Endothelial cell of umbilical vein (primary cell): ENCODE measurements at regions not wholly inside any gene's neighbourhood (a gene's known extent, or its start where the extent isn't known, plus 50 kb on each side); places are given as distances from the start of the nearest gene placed in this dataset.

Experiments used
- BruUV-seq: library from RNA; stranded (reverse); fragments of 400-500 nt; replicated peaks from 2 replicates; lab custom pipeline; 2021; lab: Mats Ljungman, UMichigan
- CTCF ChIA-PET: fragments of 300-600, 350-600 bp; sonication (Branson Sonifier 250); formaldehyde crosslinking; loops from one replicate; lab custom pipeline; 2021; ENCODE audit warnings: antibody characterized with exemption, inconsistent platforms; lab: Charles Lee
- POLR2A ChIA-PET: fragments of 300-600, 350-600 bp; sonication (Branson Sonifier 250); formaldehyde crosslinking; loops from one replicate; lab custom pipeline; 2021; ENCODE audit warnings: antibody characterized with exemption, inconsistent platforms; lab: Charles Lee
- DNase-seq: peaks from one replicate; pipeline ENCODE4 v3.0.0-alpha.2; 2011; ENCODE audit warnings: low read depth, low spot score
- FAIRE-seq: peaks from 2 replicates; lab custom pipeline; 2011; peaks lifted over from hg19 to GRCh38; lab: Jason Lieb, UNC
- H2AFZ ChIP-seq: 2 replicates; pipeline ENCODE4 v1.6.0; 2012; ENCODE audit warnings: low read depth, low read length, control low read depth, inconsistent platforms
- H3K27ac ChIP-seq: 2 replicates; pipeline ENCODE4 v1.5.1; 2011; ENCODE audit warnings: low read depth, mild to moderate bottlenecking, control low read depth, low read length, moderate library complexity; ENCODE audit not compliant: insufficient read depth
- H3K27me3 ChIP-seq, 2 experiments: 2 replicates each; pipeline versions ENCODE4 v1.6.0 to v1.6.1; 2011; ENCODE audit warnings: low read length in 2 of 2, mixed read lengths in 1 of 2; ENCODE audit not compliant: control insufficient read depth in 2 of 2, insufficient read depth in 2 of 2
- H3K36me3 ChIP-seq, 2 experiments: 2 replicates in 1 of 2; 3 replicates in 1 of 2; pipeline ENCODE4 v1.5.1; 2011; ENCODE audit warnings: low read length in 2 of 2, mild to moderate bottlenecking in 1 of 2, moderate library complexity in 1 of 2; ENCODE audit not compliant: control insufficient read depth in 2 of 2, insufficient read depth in 2 of 2; ENCODE audit errors: extremely low read depth in 1 of 2
- H3K4me1 ChIP-seq: 3 replicates; pipeline ENCODE4 v1.5.1; 2011; ENCODE audit warnings: mild to moderate bottlenecking, low read length; ENCODE audit not compliant: control insufficient read depth, insufficient read depth; ENCODE audit errors: extremely low read depth
- H3K4me2 ChIP-seq: 2 replicates; pipeline ENCODE4 v1.6.1; 2011; ENCODE audit warnings: low read length, control low read depth, mixed read lengths; ENCODE audit not compliant: insufficient read depth
- H3K4me3 ChIP-seq, 3 experiments: fragments of 200-600 bp in 1 of 3; sonication (generic), shearing (Covaris generic) in 1 of 3; replicated peaks in 1 of 3; 2 replicates each; pipeline ENCODE4 v1.5.1; 2011 to 2016; ENCODE audit warnings: control low read depth in 3 of 3, low read length in 3 of 3, mild to moderate bottlenecking in 2 of 3, inconsistent platforms in 1 of 3, low read depth in 1 of 3, moderate library complexity in 1 of 3; ENCODE audit not compliant: insufficient read depth in 1 of 3
- H3K79me2 ChIP-seq: 2 replicates; pipeline ENCODE4 v1.6.0; 2012; ENCODE audit warnings: low read length, inconsistent platforms; ENCODE audit not compliant: control insufficient read depth, insufficient read depth
- H3K9ac ChIP-seq: replicated peaks from 2 replicates; pipeline ENCODE3; 2011; ENCODE audit warnings: low read length, control low read depth; ENCODE audit not compliant: insufficient read depth; ENCODE audit errors: extremely low read depth
- H3K9me1 ChIP-seq: replicated peaks from 3 replicates; pipeline ENCODE4 v1.6.0; 2011; ENCODE audit warnings: mild to moderate bottlenecking, low read length; ENCODE audit not compliant: control insufficient read depth, insufficient read depth; ENCODE audit errors: extremely low read depth
- H3K9me3 ChIP-seq: replicated peaks from 2 replicates; pipeline ENCODE4 v1.5.1; 2012; ENCODE audit warnings: low read length, inconsistent platforms; ENCODE audit not compliant: control insufficient read depth, insufficient read depth
- H4K20me1 ChIP-seq: replicated peaks from 2 replicates; pipeline ENCODE3; 2011; ENCODE audit warnings: mild to moderate bottlenecking, low read length; ENCODE audit not compliant: control insufficient read depth, insufficient read depth; ENCODE audit errors: extremely low read depth
- CTCF ChIP-seq, 2 donors: IDR thresholded peaks; 1 replicate in 1 of 2; 2 replicates in 1 of 2; pipeline ENCODE4 v1.5.1; 2011; ENCODE audit warnings: low read length in 2 of 2, mild to moderate bottlenecking in 2 of 2, moderate library complexity in 2 of 2, control low read depth in 1 of 2, inconsistent platforms in 1 of 2, low read depth in 1 of 2; ENCODE audit not compliant: insufficient read depth in 1 of 2; ENCODE audit errors: extremely low read depth in 1 of 2
- EZH2 ChIP-seq: IDR thresholded peaks from 2 replicates; pipeline ENCODE4 v1.6.1; 2012; ENCODE audit warnings: borderline replicate concordance, low read depth, mild to moderate bottlenecking, moderate library complexity, low read length, inconsistent platforms; ENCODE audit not compliant: severe bottlenecking
- FOS ChIP-seq: IDR thresholded peaks from 2 replicates; pipeline ENCODE4 v1.6.1; 2011; ENCODE audit warnings: mild to moderate bottlenecking, low read length, moderate library complexity, borderline replicate concordance; ENCODE audit not compliant: insufficient read depth
- GATA2 ChIP-seq: IDR thresholded peaks from 2 replicates; pipeline ENCODE4 v1.7.0; 2011; ENCODE audit warnings: low read depth, mild to moderate bottlenecking, moderate library complexity, mixed read lengths, low read length; ENCODE audit not compliant: insufficient read length, insufficient read depth
- JUN ChIP-seq: IDR thresholded peaks from 2 replicates; pipeline ENCODE4 v1.6.1; 2011; ENCODE audit warnings: borderline replicate concordance, low read depth; ENCODE audit not compliant: insufficient read length, insufficient read depth
- MAX ChIP-seq: IDR thresholded peaks from 2 replicates; pipeline ENCODE4 v1.6.1; 2011; ENCODE audit not compliant: insufficient read depth, insufficient read length
- MYC ChIP-seq: IDR thresholded peaks from one replicate; pipeline ENCODE4 v1.6.1; 2011; ENCODE audit warnings: mild to moderate bottlenecking, low read depth, low read length
- POLR2A ChIP-seq: IDR thresholded peaks from 2 replicates; pipeline ENCODE4 v1.6.1; 2012; ENCODE audit warnings: low read depth, mild to moderate bottlenecking, control low read depth, low read length
- POLR2AphosphoS5 ChIP-seq: IDR thresholded peaks from 2 replicates; pipeline ENCODE4 v1.6.1; 2012; ENCODE audit warnings: low read depth, mild to moderate bottlenecking, control low read depth, low read length, moderate library complexity; ENCODE audit not compliant: insufficient read depth
- dilution Hi-C: fragments of 300-500 bp; cut with MboI; formaldehyde crosslinking; loops from one replicate; pipeline ENCODE4 v1.15.0; 2019; ENCODE audit warnings: low sequenced_read_pairs; ENCODE audit not compliant: extremely low pct_ligation_motif_present
- intact Hi-C: fragments of 100-400 bp; cut with micrococcal nuclease; formaldehyde crosslinking; loops from one replicate; pipeline ENCODE4 v1.10.0; 2022

GRCh38 chrX:137969191-137969590 is 403.3 kb downstream of the ZIC3 start:
- intact Hi-C loops: no loop called here
- FAIRE-seq (peak; percentile 42), DNase-seq (no peak)
- dilution Hi-C loops: no loop called here
- Histone ChIP-seq H2AFZ (no peak overlapping the region), H3K9me3 (no peaks in the 10 kb centered on the region), H3K9ac (no peak overlapping the region), H3K9me1 (no peaks in the 10 kb centered on the region), H3K36me3 (no peaks in the 10 kb centered on the region), H3K27me3 (no peaks in the 10 kb centered on the region), H3K4me2 (no peak overlapping the region), H3K79me2 (no peaks in the 10 kb centered on the region), H3K4me1 (no peaks in the 10 kb centered on the region), H4K20me1 (no peaks in the 10 kb centered on the region), H3K27ac (no peak overlapping the region), H3K4me3 (no peak overlapping the region)
- POLR2A ChIA-PET: no interaction called here
- no TSS peak for BruUV-seq
- CTCF ChIA-PET: no interaction called here
- no peak for TF ChIP-seq FOS
- no peak for TF ChIP-seq POLR2A
- no peak for TF ChIP-seq CTCF (IDR thresholded peaks at IDR 0.05; ENCODE audit: extremely low read depth in 1 of 2, insufficient read depth in 1 of 2, low read depth in 1 of 2, low read length in 2 of 2)
- TF ChIP-seq MAX: no peak
- TF ChIP-seq MYC: no peak
- no peak for TF ChIP-seq POLR2AphosphoS5
- TF ChIP-seq EZH2: no peak
- TF ChIP-seq JUN: no peak
- no peak for TF ChIP-seq GATA2
